HCT116 (cell line): ENCODE measurements at regions not wholly inside any gene's neighbourhood (a gene's known extent, or its start where the extent isn't known, plus 50 kb on each side); places are given as distances from the start of the nearest gene placed in this dataset.

Experiments used
- ATAC-seq: fragments of 200-7000 bp; cut with Tn5 transposase; 2 replicates; pipeline ENCODE4 v1.9.1; 2020; ENCODE audit warnings: mild to moderate bottlenecking, moderate library complexity
- BruUV-seq: library from RNA; stranded (reverse); fragments of 400-500 nt; replicated peaks from 2 replicates; lab custom pipeline; 2021; lab: Mats Ljungman, UMichigan
- CTCF ChIA-PET: fragments of 300-600 bp; sonication (Branson Sonifier 250); formaldehyde crosslinking; loops from one replicate; lab custom pipeline; 2021; ENCODE audit warnings: antibody characterized with exemption; lab: Charles Lee
- POLR2A ChIA-PET: fragments of 300-600, 350-600 bp; sonication (Branson Sonifier 250); formaldehyde crosslinking; loops from one replicate; lab custom pipeline; 2021; ENCODE audit warnings: antibody characterized with exemption; lab: Charles Lee
- RAD21 ChIA-PET, 2 experiments: fragments of 300-600 bp; sonication (Branson Sonifier 250); formaldehyde crosslinking; loops; one replicate each; lab custom pipeline; 2023; ENCODE audit warnings: low total read pairs in 2 of 2; ENCODE audit not compliant: uncharacterized antibody in 2 of 2, unreplicated experiment in 2 of 2, low non-redundant PET in 1 of 2; lab: Charles Lee
- DNase-seq: peaks from one replicate; pipeline ENCODE4 v3.0.0-alpha.2; 2010; ENCODE audit warnings: low read depth, low spot score
- H2AFZ ChIP-seq: fragments of 200-600 bp; shearing (Covaris generic), sonication (generic); 2 replicates; pipeline ENCODE4 v1.6.1; 2017; ENCODE audit warnings: low read depth, mixed run types, mixed read lengths, antibody characterized with exemption, low read length; ENCODE audit not compliant: poor library complexity, severe bottlenecking
- H3K27ac ChIP-seq: 2 replicates; pipeline ENCODE4 v1.5.1; 2012; ENCODE audit warnings: low read depth, low read length
- H3K27me3 ChIP-seq: fragments of 200-600 bp; sonication (generic); 2 replicates; pipeline ENCODE4 v1.6.1; 2016; ENCODE audit warnings: mixed run types, low read length, mixed read lengths; ENCODE audit not compliant: insufficient read depth
- H3K36me3 ChIP-seq, 2 experiments: fragments of 200-500 bp in 1 of 2; fragments of 200-600 bp in 1 of 2; sonication (Bioruptor generic) in 1 of 2; sonication (generic) in 1 of 2; 2 replicates each; pipeline versions ENCODE4 v1.5.1 to v1.6.1; 2014 to 2016; ENCODE audit warnings: low read length in 2 of 2, inconsistent platforms in 1 of 2, mixed read lengths in 1 of 2, mixed run types in 1 of 2; ENCODE audit not compliant: insufficient read depth in 2 of 2, control insufficient read depth in 1 of 2
- H3K4me1 ChIP-seq, 2 experiments: fragments of 200-600 bp in 1 of 2; sonication (generic) in 1 of 2; 2 replicates each; pipeline versions ENCODE4 v1.5.1 to v1.6.1; 2012 to 2017; ENCODE audit warnings: low read length in 2 of 2, inconsistent platforms in 1 of 2, mild to moderate bottlenecking in 1 of 2, mixed read lengths in 1 of 2, mixed run types in 1 of 2, moderate library complexity in 1 of 2; ENCODE audit not compliant: insufficient read depth in 2 of 2, control insufficient read depth in 1 of 2
- H3K4me2 ChIP-seq: fragments of 200-600 bp; sonication (generic); 2 replicates; pipeline ENCODE4 v1.6.1; 2017; ENCODE audit warnings: mixed run types, low read length, mixed read lengths
- H3K4me3 ChIP-seq, 2 experiments: fragments of 200-600 bp in 1 of 2; sonication (generic) in 1 of 2; replicated peaks in 1 of 2; 2 replicates each; pipeline ENCODE4 v1.5.1; 2011 to 2016; ENCODE audit warnings: low read length in 2 of 2, control low read depth in 1 of 2, low read depth in 1 of 2, mild to moderate bottlenecking in 1 of 2, mixed read lengths in 1 of 2, mixed run types in 1 of 2
- H3K79me2 ChIP-seq: fragments of 200-600 bp; sonication (generic); 2 replicates; pipeline ENCODE4 v1.6.1; 2017; ENCODE audit warnings: mild to moderate bottlenecking, mixed run types, low read length, moderate library complexity, mixed read lengths; ENCODE audit not compliant: insufficient read depth
- H3K9ac ChIP-seq: fragments of 200-600 bp; sonication (generic); 2 replicates; pipeline ENCODE4 v1.6.1; 2016; ENCODE audit warnings: low read length, mixed read lengths
- H3K9me2 ChIP-seq: fragments of 200-600 bp; sonication (generic), shearing (Covaris generic); 2 replicates; pipeline ENCODE4 v1.6.1; 2017; ENCODE audit warnings: mixed run types, mild to moderate bottlenecking, moderate library complexity; ENCODE audit not compliant: insufficient read depth
- H3K9me3 ChIP-seq, 2 experiments: fragments of 200-500 bp in 1 of 2; fragments of 200-600 bp in 1 of 2; sonication (Bioruptor generic) in 1 of 2; sonication (generic) in 1 of 2; 2 replicates each; pipeline ENCODE4 v1.6.1; 2014 to 2017; ENCODE audit warnings: low read length in 2 of 2, mixed read lengths in 2 of 2, inconsistent platforms in 1 of 2, low read depth in 1 of 2, mild to moderate bottlenecking in 1 of 2, mixed run types in 1 of 2, moderate library complexity in 1 of 2; ENCODE audit not compliant: control insufficient read depth in 1 of 2, insufficient read depth in 1 of 2
- H4K20me1 ChIP-seq: fragments of 200-600 bp; sonication (generic), shearing (Covaris generic); 2 replicates; pipeline ENCODE4 v1.6.1; 2017; ENCODE audit warnings: mixed run types, mild to moderate bottlenecking, moderate library complexity; ENCODE audit not compliant: insufficient read depth
- ATF3 ChIP-seq: IDR thresholded peaks from 2 replicates; pipeline ENCODE4 v1.6.1; 2012
- CBX3 ChIP-seq: IDR thresholded peaks from 2 replicates; pipeline ENCODE4 v1.6.1; 2012; ENCODE audit warnings: low read depth
- EGR1 ChIP-seq: IDR thresholded peaks from 2 replicates; pipeline ENCODE4 v1.6.1; 2012; ENCODE audit warnings: low read depth
- EZH2phosphoT487 ChIP-seq: fragments of 200-600 bp; IDR thresholded peaks from 2 replicates; pipeline ENCODE4 v1.6.1; 2018; ENCODE audit warnings: antibody characterized with exemption, borderline replicate concordance
- FOSL1 ChIP-seq: IDR thresholded peaks from 2 replicates; pipeline ENCODE4 v1.6.1; 2012; ENCODE audit warnings: low read depth
- JUND ChIP-seq: IDR thresholded peaks from 2 replicates; pipeline ENCODE4 v1.6.1; 2012
- RAD21 ChIP-seq: IDR thresholded peaks from 2 replicates; pipeline ENCODE4 v1.6.1; 2012; ENCODE audit warnings: low read depth, mild to moderate bottlenecking
- REST ChIP-seq: IDR thresholded peaks from 2 replicates; pipeline ENCODE4 v1.6.1; 2012; ENCODE audit warnings: low read depth
- SIN3A ChIP-seq: IDR thresholded peaks from 2 replicates; pipeline ENCODE4 v1.6.1; 2012; ENCODE audit warnings: low read depth
- SP1 ChIP-seq: IDR thresholded peaks from 2 replicates; pipeline ENCODE4 v1.6.1; 2012; ENCODE audit warnings: low read depth
- SRF ChIP-seq: IDR thresholded peaks from 2 replicates; pipeline ENCODE4 v1.6.1; 2012; ENCODE audit warnings: low read depth
- TCF7L2 ChIP-seq: IDR thresholded peaks from 2 replicates; pipeline ENCODE4 v1.7.0; 2011; ENCODE audit warnings: borderline replicate concordance, inconsistent platforms; ENCODE audit not compliant: insufficient read depth, insufficient read length; ENCODE audit errors: extremely low read depth
- YY1 ChIP-seq: IDR thresholded peaks from 2 replicates; pipeline ENCODE4 v1.6.1; 2011; ENCODE audit warnings: low read length, low read depth, moderate library complexity, mild to moderate bottlenecking; ENCODE audit not compliant: insufficient replicate concordance; ENCODE audit errors: extremely low read depth
- ZFX ChIP-seq: fragments of 450-650 bp; IDR thresholded peaks from 2 replicates; pipeline ENCODE4 v1.6.1; 2017
- ZNF274 ChIP-seq: fragments of 200-500 bp; sonication (Bioruptor generic); IDR thresholded peaks from 2 replicates; pipeline ENCODE4 v1.6.1; 2014; ENCODE audit warnings: mild to moderate bottlenecking, low read depth, low read length, inconsistent platforms
- intact Hi-C: fragments of 100-400 bp; cut with micrococcal nuclease; formaldehyde crosslinking; loops from 2 replicates; pipeline ENCODE4 v1.10.0; 2022
- TF ChIP-seq, protein P1 (sequence below): IDR thresholded peaks from 2 replicates; pipeline ENCODE4 v1.6.1; 2011; ENCODE audit warnings: mild to moderate bottlenecking, low read length, moderate library complexity; ENCODE audit not compliant: insufficient replicate concordance; ENCODE audit errors: extremely low read depth
- TF ChIP-seq, protein P2 (sequence below): IDR thresholded peaks from 2 replicates; pipeline ENCODE4 v1.6.1; 2012

- no peak overlapping the region for H3K9ac ChIP-seq
- ChIA-PET POLR2A (no interaction called here), CTCF (no interaction called here), RAD21 (no interaction called here)
- H3K9me2 ChIP-seq = no peaks in the 10 kb centered on the region
- no peaks in the 10 kb centered on the region for H3K36me3 ChIP-seq
- H3K4me3 ChIP-seq = no peak overlapping the region
- H3K4me2 ChIP-seq = no peak overlapping the region
- no peak overlapping the region for H3K27ac ChIP-seq
- TF ChIP-seq REST (no peak), SP1 (no peak), FOSL1 (no peak), ATF3 (no peak), RAD21 (no peak), CBX3 (no peak), EZH2phosphoT487 (no peak), SRF (no peak), SIN3A (no peak), ZFX (no peak), EGR1 (no peak), YY1 (no peak), ZNF274 (no peak), TCF7L2 (no peak), JUND (no peak)
- TF ChIP-seq, protein P1, sequence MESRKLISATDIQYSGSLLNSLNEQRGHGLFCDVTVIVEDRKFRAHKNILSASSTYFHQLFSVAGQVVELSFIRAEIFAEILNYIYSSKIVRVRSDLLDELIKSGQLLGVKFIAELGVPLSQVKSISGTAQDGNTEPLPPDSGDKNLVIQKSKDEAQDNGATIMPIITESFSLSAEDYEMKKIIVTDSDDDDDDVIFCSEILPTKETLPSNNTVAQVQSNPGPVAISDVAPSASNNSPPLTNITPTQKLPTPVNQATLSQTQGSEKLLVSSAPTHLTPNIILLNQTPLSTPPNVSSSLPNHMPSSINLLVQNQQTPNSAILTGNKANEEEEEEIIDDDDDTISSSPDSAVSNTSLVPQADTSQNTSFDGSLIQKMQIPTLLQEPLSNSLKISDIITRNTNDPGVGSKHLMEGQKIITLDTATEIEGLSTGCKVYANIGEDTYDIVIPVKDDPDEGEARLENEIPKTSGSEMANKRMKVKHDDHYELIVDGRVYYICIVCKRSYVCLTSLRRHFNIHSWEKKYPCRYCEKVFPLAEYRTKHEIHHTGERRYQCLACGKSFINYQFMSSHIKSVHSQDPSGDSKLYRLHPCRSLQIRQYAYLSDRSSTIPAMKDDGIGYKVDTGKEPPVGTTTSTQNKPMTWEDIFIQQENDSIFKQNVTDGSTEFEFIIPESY = no peak
- TF ChIP-seq, protein P2, sequence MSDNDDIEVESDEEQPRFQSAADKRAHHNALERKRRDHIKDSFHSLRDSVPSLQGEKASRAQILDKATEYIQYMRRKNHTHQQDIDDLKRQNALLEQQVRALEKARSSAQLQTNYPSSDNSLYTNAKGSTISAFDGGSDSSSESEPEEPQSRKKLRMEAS = no peak
- no peaks in the 10 kb centered on the region for H4K20me1 ChIP-seq
- no peaks in the 10 kb centered on the region for H3K9me3 ChIP-seq
- H3K27me3 ChIP-seq = no peaks in the 10 kb centered on the region
- ATAC-seq = no peak
- H2AFZ ChIP-seq = no peak overlapping the region
- no peaks in the 10 kb centered on the region for H3K4me1 ChIP-seq
- no peaks in the 10 kb centered on the region for H3K79me2 ChIP-seq
- intact Hi-C loops = no loop called here
- BruUV-seq = no TSS peak
- no peak for DNase-seq
These were observed 1791.5 kb downstream of the PLA2G4A start for GRCh38 chr1:188620236-188620635.
